Trophoblast cell (in vitro differentiated cells and primary cell): ENCODE measurements at regions not wholly inside any gene's neighbourhood (a gene's known extent, or its start where the extent isn't known, plus 50 kb on each side); places are given as distances from the start of the nearest gene placed in this dataset.
"Not testable (repeated sequence)": the region's sequence is repeated elsewhere in the genome, so short reads cannot be mapped to it uniquely, and the experiment has no call there.

Source experiments
- DNase-seq, 2 donors: peaks; one replicate each; pipeline ENCODE4 v3.0.0-alpha.2; 2016
- H2AFZ ChIP-seq: 2 replicates; pipeline ENCODE4 v1.6.1; 2013; ENCODE audit warnings: low read length, moderate library complexity, mild to moderate bottlenecking; ENCODE audit not compliant: insufficient read depth, poor library complexity
- H2AK5ac ChIP-seq: 2 replicates; pipeline ENCODE4 v1.6.1; 2013; ENCODE audit warnings: mild to moderate bottlenecking, low read length
- H2BK120ac ChIP-seq: 2 replicates; pipeline ENCODE4 v1.6.1; 2013; ENCODE audit warnings: low read length, mild to moderate bottlenecking, moderate library complexity; ENCODE audit not compliant: insufficient read depth, poor library complexity
- H2BK12ac ChIP-seq: 2 replicates; pipeline ENCODE4 v1.6.1; 2013; ENCODE audit warnings: mild to moderate bottlenecking, low read length, moderate library complexity
- H2BK5ac ChIP-seq: 2 replicates; pipeline ENCODE4 v1.6.1; 2013; ENCODE audit warnings: low read length, low read depth, moderate library complexity, mild to moderate bottlenecking; ENCODE audit not compliant: poor library complexity
- H3K14ac ChIP-seq: 2 replicates; pipeline ENCODE4 v1.6.1; 2013; ENCODE audit warnings: mild to moderate bottlenecking, low read length
- H3K18ac ChIP-seq: 2 replicates; pipeline ENCODE4 v1.6.1; 2013; ENCODE audit warnings: mild to moderate bottlenecking, low read length
- H3K23ac ChIP-seq: 2 replicates; pipeline ENCODE4 v1.6.1; 2013; ENCODE audit warnings: low read length
- H3K27ac ChIP-seq: 2 replicates; pipeline ENCODE4 v1.5.1; 2013; ENCODE audit warnings: low read depth, mild to moderate bottlenecking, inconsistent platforms, low read length, moderate library complexity
- H3K27me3 ChIP-seq: 2 replicates; pipeline ENCODE4 v1.6.1; 2013; ENCODE audit warnings: inconsistent platforms, mild to moderate bottlenecking, low read length, moderate library complexity; ENCODE audit not compliant: insufficient read depth
- H3K36me3 ChIP-seq, 2 experiments: 1 replicate in 1 of 2; 2 replicates in 1 of 2; pipeline ENCODE4 v1.6.1; 2013; ENCODE audit warnings: low read length in 2 of 2, mild to moderate bottlenecking in 2 of 2, moderate library complexity in 1 of 2; ENCODE audit not compliant: insufficient read depth in 2 of 2, control insufficient read depth in 1 of 2
- H3K4ac ChIP-seq: 2 replicates; pipeline ENCODE4 v1.6.1; 2013; ENCODE audit warnings: low read depth, mild to moderate bottlenecking, low read length, moderate library complexity
- H3K4me1 ChIP-seq, 2 experiments: 1 replicate in 1 of 2; 2 replicates in 1 of 2; pipeline ENCODE4 v1.6.1; 2013; ENCODE audit warnings: low read length in 2 of 2, mild to moderate bottlenecking in 2 of 2, moderate library complexity in 1 of 2; ENCODE audit not compliant: insufficient read depth in 2 of 2, control insufficient read depth in 1 of 2
- H3K4me2 ChIP-seq: 2 replicates; pipeline ENCODE4 v1.6.1; 2013; ENCODE audit warnings: inconsistent platforms, mild to moderate bottlenecking, low read length, moderate library complexity
- H3K4me3 ChIP-seq: 2 replicates; pipeline ENCODE4 v1.5.1; 2013; ENCODE audit warnings: mild to moderate bottlenecking, low read depth, low read length, inconsistent platforms
- H3K79me1 ChIP-seq: one replicate; pipeline ENCODE4 v1.6.1; 2013; ENCODE audit warnings: low read length
- H3K79me2 ChIP-seq: 2 replicates; pipeline ENCODE4 v1.6.1; 2013; ENCODE audit warnings: low read length, mild to moderate bottlenecking; ENCODE audit not compliant: control insufficient read depth, insufficient read depth, poor library complexity
- H3K9ac ChIP-seq: 2 replicates; pipeline ENCODE4 v1.6.1; 2013; ENCODE audit warnings: mild to moderate bottlenecking, low read length
- H3K9me3 ChIP-seq: 2 replicates; pipeline ENCODE4 v1.6.1; 2013; ENCODE audit warnings: low read depth, mild to moderate bottlenecking, control low read depth, inconsistent platforms, low read length; ENCODE audit not compliant: insufficient read depth
- H4K12ac ChIP-seq: 2 replicates; pipeline ENCODE4 v1.6.1; 2013; ENCODE audit warnings: low read depth, mild to moderate bottlenecking, low read length, moderate library complexity
- H4K8ac ChIP-seq: 2 replicates; pipeline ENCODE4 v1.6.1; 2013; ENCODE audit warnings: low read depth, mild to moderate bottlenecking, low read length, moderate library complexity
- H4K91ac ChIP-seq: one replicate; pipeline ENCODE4 v1.6.1; 2013; ENCODE audit warnings: low read depth, mild to moderate bottlenecking, low read length, moderate library complexity
- WGBS: extraction: QIAGEN DNeasy Blood & Tissue Kit; methylation state at CpG from one replicate; pipeline ENCODE4 v1.1.7; 2013; ENCODE audit warnings: missing lambda C conversion rate; ENCODE audit not compliant: insufficient read length, insufficient coverage; ENCODE audit errors: extremely low coverage; 5-methylcytosine and 5-hydroxymethylcytosine counted together

DNA sequence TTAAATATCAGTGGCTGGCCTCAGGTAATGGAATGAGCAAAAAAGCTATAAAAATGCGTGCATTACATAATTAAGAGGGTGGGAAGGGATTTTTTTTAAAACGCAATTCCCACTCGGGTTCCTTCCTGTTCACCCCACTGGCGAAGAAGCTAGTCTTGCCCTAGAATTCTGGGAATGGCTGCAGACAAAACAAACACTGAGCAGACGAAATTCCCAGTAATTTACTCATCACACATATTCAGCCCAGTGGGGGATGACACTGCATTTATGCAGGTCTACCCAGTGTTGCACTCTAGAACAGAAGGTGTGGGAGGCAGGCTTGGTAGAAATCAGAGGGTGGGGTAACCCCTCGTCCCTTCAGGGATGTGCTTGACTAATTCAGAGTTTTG lies 2695.0 kb upstream of the DEFB115 start:
- Histone ChIP-seq H3K23ac (no peak overlapping the region), H4K91ac (no peak overlapping the region), H3K14ac (no peak overlapping the region), H3K4me1 (no peaks in the 10 kb centered on the region), H3K36me3 (no peaks in the 10 kb centered on the region), H3K9me3 (peaks cover 16% of the 10 kb centered on the region), H3K4me3 (no peak overlapping the region), H3K9ac (no peak overlapping the region), H2BK12ac (no peak overlapping the region), H2BK5ac (no peak overlapping the region), H3K79me2 (no peaks in the 10 kb centered on the region), H2BK120ac (no peak overlapping the region), H2AK5ac (no peak overlapping the region), H3K18ac (no peak overlapping the region), H4K8ac (no peak overlapping the region), H3K4ac (no peak overlapping the region), H3K27ac (no peak overlapping the region), H3K4me2 (no peak overlapping the region), H4K12ac (no peak overlapping the region), H2AFZ (no peak overlapping the region), H3K79me1 (no peaks in the 10 kb centered on the region), H3K27me3 (no peaks in the 10 kb centered on the region)
- no CpG with 5 or more reads among the region's 6 CpGs for WGBS
- DNase-seq = no peak

DNA sequence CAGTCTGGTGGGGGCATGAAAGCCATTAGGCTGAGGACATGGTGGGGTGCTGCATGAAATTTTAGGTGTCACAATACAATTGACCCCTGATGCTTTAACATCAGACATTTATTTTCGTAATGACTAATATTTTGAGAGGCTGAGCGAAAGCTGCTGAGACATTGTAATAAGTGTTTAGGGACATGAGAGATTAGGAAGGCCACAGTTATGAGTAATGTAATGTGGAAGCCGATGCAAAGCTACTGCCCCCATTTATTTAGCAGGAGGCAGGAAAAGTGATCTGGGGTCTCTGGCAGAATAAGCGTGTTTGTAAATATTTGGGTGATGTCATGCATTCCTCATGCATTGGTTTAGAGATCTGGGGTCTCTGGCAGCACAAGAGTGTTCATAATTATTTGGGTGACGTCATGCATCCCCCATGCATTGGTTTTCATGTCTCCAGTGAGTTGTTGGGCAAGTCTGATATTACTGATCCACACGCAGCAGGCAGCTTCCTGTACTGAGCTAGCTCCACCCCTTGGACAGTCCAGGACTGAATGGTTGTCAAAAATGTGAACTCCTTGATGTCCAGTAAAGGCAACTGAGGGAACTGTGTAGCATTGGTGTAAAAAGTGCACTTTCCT lies 2694.5 kb upstream of the DEFB115 start:
- H3K27ac ChIP-seq, H4K91ac ChIP-seq, H3K4ac ChIP-seq, H3K23ac ChIP-seq, H3K4me2 ChIP-seq, H3K18ac ChIP-seq, DNase-seq, H2AK5ac ChIP-seq, H2BK12ac ChIP-seq, H3K79me1 ChIP-seq, H2BK120ac ChIP-seq, H3K14ac ChIP-seq, H3K79me2 ChIP-seq, H2AFZ ChIP-seq, H4K8ac ChIP-seq, H3K9ac ChIP-seq, H4K12ac ChIP-seq, H3K4me1 ChIP-seq, H3K36me3 ChIP-seq, H3K27me3 ChIP-seq, H3K4me3 ChIP-seq, H2BK5ac ChIP-seq: not testable (repeated sequence)
- H3K9me3 ChIP-seq = peaks cover 16% of the 10 kb centered on the region
- WGBS = no CpG with 5 or more reads among the region's 6 CpGs

DNA sequence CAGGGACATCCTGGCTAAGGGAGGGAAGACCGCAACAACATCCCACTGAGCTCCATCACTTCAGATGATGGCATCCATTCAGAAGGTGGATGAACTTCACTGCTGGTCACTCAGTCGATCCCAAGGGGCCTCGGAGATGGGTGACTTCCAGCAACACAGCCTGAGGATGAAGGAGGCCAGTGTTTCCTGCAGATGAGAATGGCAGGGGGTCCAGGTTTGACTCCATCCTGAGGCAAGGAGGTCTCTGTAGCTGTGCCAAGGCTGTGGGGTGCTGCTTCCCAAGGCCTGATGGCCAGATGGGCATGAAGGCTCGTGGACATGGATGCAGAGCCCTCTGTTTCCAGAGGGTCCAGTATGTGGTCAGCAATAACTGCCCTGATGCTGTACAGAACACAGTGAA lies 2693.4 kb upstream of the DEFB115 start:
- H3K79me2 ChIP-seq, H3K36me3 ChIP-seq, H3K9ac ChIP-seq, H3K79me1 ChIP-seq, H3K23ac ChIP-seq, H3K4ac ChIP-seq, H4K8ac ChIP-seq, DNase-seq, H3K27ac ChIP-seq, H3K14ac ChIP-seq, H2BK120ac ChIP-seq, H3K4me2 ChIP-seq, H2BK5ac ChIP-seq, H2BK12ac ChIP-seq, H3K4me1 ChIP-seq, H2AFZ ChIP-seq, H3K18ac ChIP-seq, H3K27me3 ChIP-seq, H4K91ac ChIP-seq, H3K4me3 ChIP-seq, H4K12ac ChIP-seq, H2AK5ac ChIP-seq: not testable (repeated sequence)
- peaks cover 16% of the 10 kb centered on the region for H3K9me3 ChIP-seq
- WGBS = no CpG with 5 or more reads among the region's 4 CpGs

DNA sequence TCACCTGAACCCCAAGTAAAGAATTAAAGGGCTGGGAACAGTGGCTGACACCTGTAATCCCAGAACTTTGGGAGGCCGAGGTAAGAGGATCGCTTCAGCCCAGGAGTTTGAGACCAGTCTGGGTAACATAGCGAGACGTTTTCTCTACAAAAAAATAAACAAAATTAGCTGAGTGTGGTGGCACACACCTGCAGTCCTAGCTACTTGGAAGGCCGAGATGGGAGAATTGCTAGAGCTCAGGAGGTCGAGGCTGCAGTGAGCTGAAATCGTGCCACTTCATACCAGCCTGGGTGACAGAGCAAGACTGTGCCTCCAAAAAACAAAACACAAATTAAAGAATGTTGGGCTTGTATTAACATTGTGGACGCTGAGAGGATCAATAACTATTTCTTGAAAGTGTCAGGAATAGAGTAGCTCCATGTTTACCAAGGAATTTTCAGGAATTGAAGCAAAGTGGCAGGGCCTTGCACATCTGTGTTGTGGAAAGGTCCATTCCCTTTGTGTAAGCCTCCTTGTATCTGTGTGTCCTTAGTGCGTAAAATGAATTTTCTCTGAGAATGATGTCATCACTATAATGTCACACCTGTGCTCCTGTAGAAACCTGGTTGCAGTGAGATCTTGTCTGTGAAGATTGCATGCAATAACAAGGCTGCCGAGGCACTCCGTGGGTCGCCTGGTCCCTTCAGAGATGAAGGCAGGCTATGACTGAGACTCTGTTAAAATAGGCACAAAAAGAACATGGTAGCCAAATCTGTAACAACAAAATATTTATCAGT lies 2692.6 kb upstream of the DEFB115 start:
- H3K79me1 ChIP-seq, H3K4ac ChIP-seq, H4K91ac ChIP-seq, H2BK5ac ChIP-seq, H3K27ac ChIP-seq, H3K18ac ChIP-seq, H3K14ac ChIP-seq, H4K12ac ChIP-seq, H3K4me1 ChIP-seq, H3K79me2 ChIP-seq, DNase-seq, H3K4me3 ChIP-seq, H3K9ac ChIP-seq, H2BK120ac ChIP-seq, H3K27me3 ChIP-seq, H3K4me2 ChIP-seq, H4K8ac ChIP-seq, H3K23ac ChIP-seq, H2AK5ac ChIP-seq, H2BK12ac ChIP-seq, H2AFZ ChIP-seq, H3K36me3 ChIP-seq: not testable (repeated sequence)
- H3K9me3 ChIP-seq = peaks cover 16% of the 10 kb centered on the region
- WGBS = no CpG with 5 or more reads among the region's 12 CpGs
